Endothelial cell of umbilical vein (primary cell): ENCODE measurements at regions not wholly inside any gene's neighbourhood (a gene's known extent, or its start where the extent isn't known, plus 50 kb on each side); places are given as distances from the start of the nearest gene placed in this dataset.

ENCODE experiments used
- BruUV-seq: library from RNA; stranded (reverse); fragments of 400-500 nt; replicated peaks from 2 replicates; lab custom pipeline; 2021; lab: Mats Ljungman, UMichigan
- CTCF ChIA-PET: fragments of 300-600, 350-600 bp; sonication (Branson Sonifier 250); formaldehyde crosslinking; loops from one replicate; lab custom pipeline; 2021; ENCODE audit warnings: antibody characterized with exemption, inconsistent platforms; lab: Charles Lee
- POLR2A ChIA-PET: fragments of 300-600, 350-600 bp; sonication (Branson Sonifier 250); formaldehyde crosslinking; loops from one replicate; lab custom pipeline; 2021; ENCODE audit warnings: antibody characterized with exemption, inconsistent platforms; lab: Charles Lee
- DNase-seq: peaks from one replicate; pipeline ENCODE4 v3.0.0-alpha.2; 2011; ENCODE audit warnings: low read depth, low spot score
- FAIRE-seq: peaks from 2 replicates; lab custom pipeline; 2011; peaks lifted over from hg19 to GRCh38; lab: Jason Lieb, UNC
- H2AFZ ChIP-seq: 2 replicates; pipeline ENCODE4 v1.6.0; 2012; ENCODE audit warnings: low read depth, low read length, control low read depth, inconsistent platforms
- H3K27ac ChIP-seq: 2 replicates; pipeline ENCODE4 v1.5.1; 2011; ENCODE audit warnings: low read depth, mild to moderate bottlenecking, control low read depth, low read length, moderate library complexity; ENCODE audit not compliant: insufficient read depth
- H3K27me3 ChIP-seq, 2 experiments: 2 replicates each; pipeline versions ENCODE4 v1.6.0 to v1.6.1; 2011; ENCODE audit warnings: low read length in 2 of 2, mixed read lengths in 1 of 2; ENCODE audit not compliant: control insufficient read depth in 2 of 2, insufficient read depth in 2 of 2
- H3K36me3 ChIP-seq, 2 experiments: 2 replicates in 1 of 2; 3 replicates in 1 of 2; pipeline ENCODE4 v1.5.1; 2011; ENCODE audit warnings: low read length in 2 of 2, mild to moderate bottlenecking in 1 of 2, moderate library complexity in 1 of 2; ENCODE audit not compliant: control insufficient read depth in 2 of 2, insufficient read depth in 2 of 2; ENCODE audit errors: extremely low read depth in 1 of 2
- H3K4me1 ChIP-seq: 3 replicates; pipeline ENCODE4 v1.5.1; 2011; ENCODE audit warnings: mild to moderate bottlenecking, low read length; ENCODE audit not compliant: control insufficient read depth, insufficient read depth; ENCODE audit errors: extremely low read depth
- H3K4me2 ChIP-seq: 2 replicates; pipeline ENCODE4 v1.6.1; 2011; ENCODE audit warnings: low read length, control low read depth, mixed read lengths; ENCODE audit not compliant: insufficient read depth
- H3K4me3 ChIP-seq, 3 experiments: fragments of 200-600 bp in 1 of 3; sonication (generic), shearing (Covaris generic) in 1 of 3; replicated peaks in 1 of 3; 2 replicates each; pipeline ENCODE4 v1.5.1; 2011 to 2016; ENCODE audit warnings: control low read depth in 3 of 3, low read length in 3 of 3, mild to moderate bottlenecking in 2 of 3, inconsistent platforms in 1 of 3, low read depth in 1 of 3, moderate library complexity in 1 of 3; ENCODE audit not compliant: insufficient read depth in 1 of 3
- H3K79me2 ChIP-seq: 2 replicates; pipeline ENCODE4 v1.6.0; 2012; ENCODE audit warnings: low read length, inconsistent platforms; ENCODE audit not compliant: control insufficient read depth, insufficient read depth
- H3K9ac ChIP-seq: replicated peaks from 2 replicates; pipeline ENCODE3; 2011; ENCODE audit warnings: low read length, control low read depth; ENCODE audit not compliant: insufficient read depth; ENCODE audit errors: extremely low read depth
- H3K9me1 ChIP-seq: replicated peaks from 3 replicates; pipeline ENCODE4 v1.6.0; 2011; ENCODE audit warnings: mild to moderate bottlenecking, low read length; ENCODE audit not compliant: control insufficient read depth, insufficient read depth; ENCODE audit errors: extremely low read depth
- H3K9me3 ChIP-seq: replicated peaks from 2 replicates; pipeline ENCODE4 v1.5.1; 2012; ENCODE audit warnings: low read length, inconsistent platforms; ENCODE audit not compliant: control insufficient read depth, insufficient read depth
- H4K20me1 ChIP-seq: replicated peaks from 2 replicates; pipeline ENCODE3; 2011; ENCODE audit warnings: mild to moderate bottlenecking, low read length; ENCODE audit not compliant: control insufficient read depth, insufficient read depth; ENCODE audit errors: extremely low read depth
- GATA2 ChIP-seq: IDR thresholded peaks from 2 replicates; pipeline ENCODE4 v1.7.0; 2011; ENCODE audit warnings: low read depth, mild to moderate bottlenecking, moderate library complexity, mixed read lengths, low read length; ENCODE audit not compliant: insufficient read length, insufficient read depth
- MYC ChIP-seq: IDR thresholded peaks from one replicate; pipeline ENCODE4 v1.6.1; 2011; ENCODE audit warnings: mild to moderate bottlenecking, low read depth, low read length
- dilution Hi-C: fragments of 300-500 bp; cut with MboI; formaldehyde crosslinking; loops from one replicate; pipeline ENCODE4 v1.15.0; 2019; ENCODE audit warnings: low sequenced_read_pairs; ENCODE audit not compliant: extremely low pct_ligation_motif_present
- intact Hi-C: fragments of 100-400 bp; cut with micrococcal nuclease; formaldehyde crosslinking; loops from one replicate; pipeline ENCODE4 v1.10.0; 2022
- TF ChIP-seq, protein P1 (sequence below), 2 donors: IDR thresholded peaks; 1 replicate in 1 of 2; 2 replicates in 1 of 2; pipeline ENCODE4 v1.5.1; 2011; ENCODE audit warnings: low read length in 2 of 2, mild to moderate bottlenecking in 2 of 2, moderate library complexity in 2 of 2, control low read depth in 1 of 2, inconsistent platforms in 1 of 2, low read depth in 1 of 2; ENCODE audit not compliant: insufficient read depth in 1 of 2; ENCODE audit errors: extremely low read depth in 1 of 2

DNA sequence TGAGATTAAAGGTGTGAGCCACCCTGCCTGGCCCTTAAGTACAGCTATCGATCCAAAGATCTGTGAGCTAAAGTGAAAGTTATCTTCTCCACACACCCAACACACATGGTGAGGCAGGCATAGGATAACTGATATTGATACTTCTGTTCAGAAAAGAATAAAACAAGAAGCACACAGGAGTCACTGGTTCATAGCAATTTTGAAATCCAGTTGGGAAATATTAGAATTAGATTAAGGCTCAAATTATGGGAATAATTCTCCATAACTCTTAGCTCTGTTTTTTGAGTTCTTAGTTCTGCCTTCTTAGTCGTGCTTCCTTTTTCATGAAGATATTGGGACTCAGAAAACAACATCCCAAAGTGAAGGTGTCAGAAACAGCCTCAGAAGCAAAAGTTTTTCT lies 186.0 kb upstream of the PLXNC1 start:
- no TSS peak for BruUV-seq
- ChIA-PET POLR2A (no interaction called here), CTCF (interaction anchor here (0.8 to 1.0 kb wide), 2 partner anchors 102 to 139 kb away, joined by 3 read pairs; no protein-coding TSS in a partner anchor)
- Histone ChIP-seq H3K36me3 (no peaks in the 10 kb centered on the region), H3K4me2 (no peak overlapping the region), H3K9ac (no peak overlapping the region), H3K4me3 (no peak overlapping the region), H3K27ac (no peak overlapping the region), H4K20me1 (no peaks in the 10 kb centered on the region), H3K27me3 (peaks cover 0 to 1% of the 10 kb centered on the region in 2 experiments), H3K9me1 (no peaks in the 10 kb centered on the region), H3K79me2 (no peaks in the 10 kb centered on the region), H2AFZ (no peak overlapping the region), H3K9me3 (no peaks in the 10 kb centered on the region), H3K4me1 (no peaks in the 10 kb centered on the region)
- intact Hi-C loops (no loop called here), dilution Hi-C loops (no loop called here)
- FAIRE-seq (no peak), DNase-seq (no peak)
- TF ChIP-seq, protein P1, sequence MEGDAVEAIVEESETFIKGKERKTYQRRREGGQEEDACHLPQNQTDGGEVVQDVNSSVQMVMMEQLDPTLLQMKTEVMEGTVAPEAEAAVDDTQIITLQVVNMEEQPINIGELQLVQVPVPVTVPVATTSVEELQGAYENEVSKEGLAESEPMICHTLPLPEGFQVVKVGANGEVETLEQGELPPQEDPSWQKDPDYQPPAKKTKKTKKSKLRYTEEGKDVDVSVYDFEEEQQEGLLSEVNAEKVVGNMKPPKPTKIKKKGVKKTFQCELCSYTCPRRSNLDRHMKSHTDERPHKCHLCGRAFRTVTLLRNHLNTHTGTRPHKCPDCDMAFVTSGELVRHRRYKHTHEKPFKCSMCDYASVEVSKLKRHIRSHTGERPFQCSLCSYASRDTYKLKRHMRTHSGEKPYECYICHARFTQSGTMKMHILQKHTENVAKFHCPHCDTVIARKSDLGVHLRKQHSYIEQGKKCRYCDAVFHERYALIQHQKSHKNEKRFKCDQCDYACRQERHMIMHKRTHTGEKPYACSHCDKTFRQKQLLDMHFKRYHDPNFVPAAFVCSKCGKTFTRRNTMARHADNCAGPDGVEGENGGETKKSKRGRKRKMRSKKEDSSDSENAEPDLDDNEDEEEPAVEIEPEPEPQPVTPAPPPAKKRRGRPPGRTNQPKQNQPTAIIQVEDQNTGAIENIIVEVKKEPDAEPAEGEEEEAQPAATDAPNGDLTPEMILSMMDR (IDR thresholded peaks at IDR 0.05; ENCODE audit: extremely low read depth in 1 of 2, insufficient read depth in 1 of 2, low read depth in 1 of 2, low read length in 2 of 2), result no peak
- no peak for TF ChIP-seq MYC

DNA sequence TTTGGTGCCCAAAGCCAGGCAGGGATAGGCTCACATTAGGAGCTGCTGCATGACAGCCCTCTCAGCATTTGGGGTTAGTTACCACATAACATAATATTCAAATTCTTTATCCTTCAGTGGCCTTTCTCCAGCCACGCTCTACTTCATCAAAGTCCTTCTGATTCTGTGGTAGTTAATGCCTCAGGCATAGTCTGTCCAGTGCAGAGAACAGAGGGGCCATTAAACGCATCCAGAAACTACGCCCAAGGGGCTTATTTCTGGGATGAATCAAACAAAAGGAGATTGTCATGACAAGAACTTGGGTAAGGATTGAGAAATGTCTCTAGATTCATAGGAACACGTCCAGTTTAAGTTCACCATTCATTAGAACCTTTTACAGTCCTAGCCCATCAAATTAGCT lies 183.4 kb upstream of the PLXNC1 start:
- Histone ChIP-seq H3K9me3 (no peaks in the 10 kb centered on the region), H3K4me2 (no peak overlapping the region), H2AFZ (no peak overlapping the region), H3K79me2 (no peaks in the 10 kb centered on the region), H3K36me3 (no peaks in the 10 kb centered on the region), H3K4me3 (no peak overlapping the region), H3K27me3 (peaks cover 0 to 3% of the 10 kb centered on the region in 2 experiments), H3K9me1 (no peaks in the 10 kb centered on the region), H3K9ac (no peak overlapping the region), H4K20me1 (no peaks in the 10 kb centered on the region), H3K27ac (no peak overlapping the region), H3K4me1 (no peaks in the 10 kb centered on the region)
- no TSS peak for BruUV-seq
- no peak for FAIRE-seq
- intact Hi-C loops, result no loop called here
- DNase-seq, result no peak
- POLR2A ChIA-PET, result no interaction called here
- no peak for TF ChIP-seq GATA2
- dilution Hi-C loops, result no loop called here
- CTCF ChIA-PET, result interaction anchor here (1.0 kb wide), 1 partner anchor 17 kb away, joined by 3 read pairs; no protein-coding TSS in a partner anchor
